MCF 10A (cell line): ENCODE measurements at regions not wholly inside any gene's neighbourhood (a gene's known extent, or its start where the extent isn't known, plus 50 kb on each side); places are given as distances from the start of the nearest gene placed in this dataset.

Source experiments
- BruUV-seq: library from RNA; stranded (reverse); fragments of 400-500 nt; replicated peaks from 2 replicates; lab custom pipeline; 2021; lab: Mats Ljungman, UMichigan
- CTCF ChIA-PET: fragments of 300-600 bp; sonication (Branson Sonifier 250); formaldehyde crosslinking; extraction: SDS; loops from one replicate; lab custom pipeline; 2021; ENCODE audit warnings: antibody characterized with exemption, inconsistent platforms; lab: Yijun Ruan, JAX
- POLR2A ChIA-PET: fragments of 300-600, 350-650 bp; sonication (Branson Sonifier 250); formaldehyde crosslinking; extraction: SDS; loops from one replicate; lab custom pipeline; 2020; ENCODE audit warnings: antibody characterized with exemption, inconsistent platforms; lab: Yijun Ruan, JAX
- DNase-seq: peaks from one replicate; pipeline ENCODE4 v3.0.0-alpha.2; 2018; ENCODE audit not compliant: unreplicated experiment
- H3K27ac Mint-ChIP-seq: one replicate; pipeline ENCODE4 v1.8.0; 2022; ENCODE audit warnings: mild to moderate bottlenecking, low read depth, mixed read lengths; ENCODE audit not compliant: unreplicated experiment
- H3K27me3 Mint-ChIP-seq: one replicate; pipeline ENCODE4 v1.8.0; 2022; ENCODE audit warnings: mixed read lengths; ENCODE audit not compliant: insufficient read depth, unreplicated experiment
- H3K36me3 Mint-ChIP-seq: one replicate; pipeline ENCODE4 v1.8.0; 2022; ENCODE audit warnings: mild to moderate bottlenecking, moderate library complexity, mixed read lengths; ENCODE audit not compliant: insufficient read depth, unreplicated experiment
- H3K4me1 Mint-ChIP-seq: one replicate; pipeline ENCODE4 v1.8.0; 2022; ENCODE audit warnings: mixed read lengths; ENCODE audit not compliant: insufficient read depth, unreplicated experiment
- H3K4me3 Mint-ChIP-seq: one replicate; pipeline ENCODE4 v1.8.0; 2022; ENCODE audit warnings: mild to moderate bottlenecking, moderate library complexity, mixed read lengths; ENCODE audit not compliant: unreplicated experiment
- H3K9me3 Mint-ChIP-seq: one replicate; pipeline ENCODE4 v1.8.0; 2022; ENCODE audit warnings: mixed read lengths; ENCODE audit not compliant: unreplicated experiment
- CTCF ChIP-seq: fragments of 200-600 bp; IDR thresholded peaks from one replicate; pipeline ENCODE4 v1.8.0; 2022; ENCODE audit warnings: antibody characterized with exemption, mild to moderate bottlenecking; ENCODE audit not compliant: unreplicated experiment
- intact Hi-C: fragments of 100-400 bp; cut with micrococcal nuclease; formaldehyde crosslinking; loops from 2 replicates; pipeline ENCODE4 v1.14.1; 2022

- no peaks in the 10 kb centered on the region for H3K9me3 Mint-ChIP-seq
- CTCF ChIA-PET = interaction anchor here (0.6 to 1.0 kb wide), 3 partner anchors 154 to 1218 kb away, joined by 3 to 4 read pairs (median 3); no protein-coding TSS in a partner anchor
- intact Hi-C loops = no loop called here
- no peak for TF ChIP-seq CTCF
- H3K4me3 Mint-ChIP-seq = no peak overlapping the region
- no peak overlapping the region for H3K27ac Mint-ChIP-seq
- no peaks in the 10 kb centered on the region for H3K36me3 Mint-ChIP-seq
- BruUV-seq = no TSS peak
- no peak for DNase-seq
- POLR2A ChIA-PET = no interaction called here
- H3K4me1 Mint-ChIP-seq = peaks cover 7% of the 10 kb centered on the region
- no peaks in the 10 kb centered on the region for H3K27me3 Mint-ChIP-seq
Observed at GRCh38 chr1:217009376-217009775, 286.1 kb upstream of the ESRRG start.

GRCh38 chr1:217004776-217005436, 281.7 kb upstream of the ESRRG start:
- H3K27ac Mint-ChIP-seq = no peak overlapping the region
- CTCF ChIA-PET = interaction anchor here (0.5 to 0.7 kb wide), 3 partner anchors 145 to 389 kb away, joined by 3 to 4 read pairs (median 4); no protein-coding TSS in a partner anchor
- H3K36me3 Mint-ChIP-seq = no peaks in the 10 kb centered on the region
- no peaks in the 10 kb centered on the region for H3K27me3 Mint-ChIP-seq
- POLR2A ChIA-PET = no interaction called here
- intact Hi-C loops = no loop called here
- DNase-seq = no peak
- no TSS peak for BruUV-seq
- H3K4me1 Mint-ChIP-seq = no peaks in the 10 kb centered on the region
- no peak overlapping the region for H3K4me3 Mint-ChIP-seq
- no peaks in the 10 kb centered on the region for H3K9me3 Mint-ChIP-seq
- no peak for TF ChIP-seq CTCF

GRCh38 chr1:217003355-217003754, 280.1 kb upstream of the ESRRG start:
- intact Hi-C loops = no loop called here
- CTCF ChIA-PET = interaction anchor here (0.6 to 1.2 kb wide), 5 partner anchors 30 to 1427 kb away, joined by 3 to 5 read pairs (median 4); no protein-coding TSS in a partner anchor
- Mint-ChIP-seq H3K27ac (no peak overlapping the region), H3K27me3 (no peaks in the 10 kb centered on the region), H3K4me3 (no peak overlapping the region), H3K9me3 (no peaks in the 10 kb centered on the region), H3K36me3 (no peaks in the 10 kb centered on the region), H3K4me1 (no peaks in the 10 kb centered on the region)
- POLR2A ChIA-PET = interaction anchor here (0.8 kb wide), 1 partner anchor 628 kb away, joined by 3 read pairs; the partner anchor contains the start of gene SPATA17
- TF ChIP-seq CTCF = no peak
- no peak for DNase-seq
- BruUV-seq = no TSS peak

GRCh38 chr1:216997831-216998230, 274.6 kb upstream of the ESRRG start:
- Mint-ChIP-seq H3K4me3 (no peak overlapping the region), H3K27ac (no peak overlapping the region), H3K36me3 (no peaks in the 10 kb centered on the region), H3K9me3 (no peaks in the 10 kb centered on the region), H3K4me1 (no peaks in the 10 kb centered on the region), H3K27me3 (no peaks in the 10 kb centered on the region)
- TF ChIP-seq CTCF = no peak
- no peak for DNase-seq
- ChIA-PET CTCF (interaction anchor here (0.6 kb wide), 1 partner anchor 16 kb away, joined by 3 read pairs; no protein-coding TSS in a partner anchor), POLR2A (no interaction called here)
- intact Hi-C loops = no loop called here
- BruUV-seq = no TSS peak
